ENCODE measurements at regions not wholly inside any gene's neighbourhood (a gene's known extent, or its start where the extent isn't known, plus 50 kb on each side); places are given as distances from the start of the nearest gene placed in this dataset.

DNA sequence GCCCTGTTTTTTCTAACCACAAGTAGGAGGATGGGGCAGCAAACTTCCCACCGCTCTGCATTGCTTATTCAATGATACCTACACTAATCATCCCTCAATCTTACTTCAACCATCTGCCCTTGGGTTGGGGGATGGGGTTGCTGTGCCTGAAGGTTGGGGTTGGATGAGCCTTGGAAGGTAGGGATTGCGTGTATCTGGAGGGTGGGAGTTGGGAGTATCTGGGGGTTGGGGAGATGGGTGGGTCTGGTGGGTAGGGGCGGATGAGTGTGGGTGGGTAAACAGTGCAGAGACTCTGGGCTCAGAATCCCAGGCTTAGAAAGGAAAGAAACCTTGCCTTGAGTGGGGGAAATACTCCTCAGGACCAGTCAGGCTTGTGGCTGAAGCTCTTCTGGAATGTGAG is 467.4 kb downstream of the DIRAS2 start (continued):
- TF ChIP-seq, protein P1, sequence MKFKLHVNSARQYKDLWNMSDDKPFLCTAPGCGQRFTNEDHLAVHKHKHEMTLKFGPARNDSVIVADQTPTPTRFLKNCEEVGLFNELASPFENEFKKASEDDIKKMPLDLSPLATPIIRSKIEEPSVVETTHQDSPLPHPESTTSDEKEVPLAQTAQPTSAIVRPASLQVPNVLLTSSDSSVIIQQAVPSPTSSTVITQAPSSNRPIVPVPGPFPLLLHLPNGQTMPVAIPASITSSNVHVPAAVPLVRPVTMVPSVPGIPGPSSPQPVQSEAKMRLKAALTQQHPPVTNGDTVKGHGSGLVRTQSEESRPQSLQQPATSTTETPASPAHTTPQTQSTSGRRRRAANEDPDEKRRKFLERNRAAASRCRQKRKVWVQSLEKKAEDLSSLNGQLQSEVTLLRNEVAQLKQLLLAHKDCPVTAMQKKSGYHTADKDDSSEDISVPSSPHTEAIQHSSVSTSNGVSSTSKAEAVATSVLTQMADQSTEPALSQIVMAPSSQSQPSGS (IDR thresholded peaks at IDR 0.05; ENCODE audit: low read length) = no peak
- TF ChIP-seq, protein P2, sequence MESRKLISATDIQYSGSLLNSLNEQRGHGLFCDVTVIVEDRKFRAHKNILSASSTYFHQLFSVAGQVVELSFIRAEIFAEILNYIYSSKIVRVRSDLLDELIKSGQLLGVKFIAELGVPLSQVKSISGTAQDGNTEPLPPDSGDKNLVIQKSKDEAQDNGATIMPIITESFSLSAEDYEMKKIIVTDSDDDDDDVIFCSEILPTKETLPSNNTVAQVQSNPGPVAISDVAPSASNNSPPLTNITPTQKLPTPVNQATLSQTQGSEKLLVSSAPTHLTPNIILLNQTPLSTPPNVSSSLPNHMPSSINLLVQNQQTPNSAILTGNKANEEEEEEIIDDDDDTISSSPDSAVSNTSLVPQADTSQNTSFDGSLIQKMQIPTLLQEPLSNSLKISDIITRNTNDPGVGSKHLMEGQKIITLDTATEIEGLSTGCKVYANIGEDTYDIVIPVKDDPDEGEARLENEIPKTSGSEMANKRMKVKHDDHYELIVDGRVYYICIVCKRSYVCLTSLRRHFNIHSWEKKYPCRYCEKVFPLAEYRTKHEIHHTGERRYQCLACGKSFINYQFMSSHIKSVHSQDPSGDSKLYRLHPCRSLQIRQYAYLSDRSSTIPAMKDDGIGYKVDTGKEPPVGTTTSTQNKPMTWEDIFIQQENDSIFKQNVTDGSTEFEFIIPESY (IDR thresholded peaks at IDR 0.05) = no peak
- TF ChIP-seq CREB1 (IDR thresholded peaks at IDR 0.05; ENCODE audit: low read depth) = no peak

DNA sequence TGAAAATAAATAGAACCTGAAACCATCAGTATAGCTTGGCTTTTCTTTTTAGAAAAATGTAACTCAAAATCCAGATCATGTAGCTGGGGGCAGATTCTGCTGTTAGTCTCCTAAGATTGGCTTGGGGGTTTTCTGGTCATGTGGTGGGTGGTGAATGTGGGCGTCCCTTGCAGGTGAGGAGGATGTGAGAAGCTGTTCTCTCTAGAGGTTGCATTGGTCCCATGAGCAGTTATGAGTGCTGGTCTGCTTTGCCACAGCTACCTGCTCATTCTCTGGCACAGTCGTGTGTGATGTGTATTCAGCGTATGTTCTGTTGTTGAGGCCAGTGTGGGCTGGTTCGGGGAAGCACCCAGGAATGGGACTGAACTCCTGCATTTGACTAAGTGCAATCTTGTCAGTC is 466.8 kb downstream of the DIRAS2 start:
- intact Hi-C loops (cut with micrococcal nuclease; ENCODE audit: unreplicated experiment) (no loop called here), in situ Hi-C loops (cut with MboI) (no loop called here)
- 8% methylated on average over 4 of the region's 4 CpGs for WGBS (ENCODE audit: insufficient coverage, insufficient replicate concordance, low lambda C conversion rate, missing lambda C conversion rate)
- ChIA-PET CTCF (interaction anchor here (1.5 kb wide), 1 partner anchor 14 kb away, joined by 4 read pairs; no protein-coding TSS in a partner anchor), SMC1A (ENCODE audit: uncharacterized antibody, unreplicated experiment) (no interaction called here), POLR2A (no interaction called here), RAD21 (ENCODE audit: unreplicated experiment) (no interaction called here)
- FAIRE-seq = no peak
- H3K36me3 ChIP-seq (ENCODE audit: control insufficient read depth in 2 of 2, insufficient read depth in 2 of 2, low read length in 1 of 2) = no peaks in the 10 kb centered on the region
- H3K27me3 ChIP-seq (replicated peaks in 1 of 2; ENCODE audit: control insufficient read depth in 2 of 2, insufficient read depth in 2 of 2, low read length in 1 of 2) = no peaks in the 10 kb centered on the region
- H4K20me1 ChIP-seq (ENCODE audit: control insufficient read depth, insufficient read depth) = no peaks in the 10 kb centered on the region
- no peak for ATAC-seq
- no peak overlapping the region for H3K9ac ChIP-seq (ENCODE audit: control insufficient read depth, insufficient read depth, low read length)
- no peak overlapping the region for H3K4me3 ChIP-seq
- H2AFZ ChIP-seq (ENCODE audit: control insufficient read depth, low read depth, low read length) = no peak overlapping the region
- no peaks in the 10 kb centered on the region; the same call in 2 of the 3 replicates for H3K9me3 ChIP-seq (replicated peaks; ENCODE audit: control insufficient read depth, insufficient read depth, low read length)
- no peak overlapping the region for H3K4me2 ChIP-seq (ENCODE audit: control insufficient read depth, insufficient read depth)
- H3K27ac ChIP-seq (ENCODE audit: control insufficient read depth, insufficient read depth) = no peak overlapping the region
- H3K79me2 ChIP-seq (ENCODE audit: control insufficient read depth, insufficient read depth, low read length) = no peaks in the 10 kb centered on the region
- no peaks in the 10 kb centered on the region for H3K4me1 ChIP-seq (ENCODE audit: control insufficient read depth, insufficient read depth, low read length)
- no peak for DNase-seq (ENCODE audit: low read depth, low spot score)
- BruUV-seq (replicated peaks) = no TSS peak
- TF ChIP-seq SREBF2 (IDR thresholded peaks at IDR 0.05; ENCODE audit: low read length) = no peak
- no peak for TF ChIP-seq EGR1 (IDR thresholded peaks at IDR 0.05; ENCODE audit: borderline replicate concordance in 1 of 2, low read depth in 2 of 2, low read length in 2 of 2)
- no peak for TF ChIP-seq SMAD1 (IDR thresholded peaks at IDR 0.05; ENCODE audit: low read depth, partially characterized antibody)
- no peak for TF ChIP-seq POU2F2 (IDR thresholded peaks at IDR 0.05; ENCODE audit: borderline replicate concordance, low read depth, low read length)
- TF ChIP-seq TCF12 (IDR thresholded peaks at IDR 0.05; ENCODE audit: low read depth, low read length) = no peak
- TF ChIP-seq TCF3 (IDR thresholded peaks at IDR 0.05; ENCODE audit: borderline replicate concordance, insufficient read depth, low read depth, low read length) = no peak
- no peak for TF ChIP-seq YY1 (IDR thresholded peaks at IDR 0.05; ENCODE audit: low read depth, low read length)
- TF ChIP-seq NRF1 (conservative IDR thresholded peaks at IDR 0.05; ENCODE audit: low read depth, low read length) = no peak
- TF ChIP-seq EP300 (IDR thresholded peaks at IDR 0.05; ENCODE audit: borderline replicate concordance in 1 of 2, control insufficient read depth in 1 of 2, low read depth in 2 of 2, low read length in 2 of 2) = no peak
- TF ChIP-seq, protein P3, sequence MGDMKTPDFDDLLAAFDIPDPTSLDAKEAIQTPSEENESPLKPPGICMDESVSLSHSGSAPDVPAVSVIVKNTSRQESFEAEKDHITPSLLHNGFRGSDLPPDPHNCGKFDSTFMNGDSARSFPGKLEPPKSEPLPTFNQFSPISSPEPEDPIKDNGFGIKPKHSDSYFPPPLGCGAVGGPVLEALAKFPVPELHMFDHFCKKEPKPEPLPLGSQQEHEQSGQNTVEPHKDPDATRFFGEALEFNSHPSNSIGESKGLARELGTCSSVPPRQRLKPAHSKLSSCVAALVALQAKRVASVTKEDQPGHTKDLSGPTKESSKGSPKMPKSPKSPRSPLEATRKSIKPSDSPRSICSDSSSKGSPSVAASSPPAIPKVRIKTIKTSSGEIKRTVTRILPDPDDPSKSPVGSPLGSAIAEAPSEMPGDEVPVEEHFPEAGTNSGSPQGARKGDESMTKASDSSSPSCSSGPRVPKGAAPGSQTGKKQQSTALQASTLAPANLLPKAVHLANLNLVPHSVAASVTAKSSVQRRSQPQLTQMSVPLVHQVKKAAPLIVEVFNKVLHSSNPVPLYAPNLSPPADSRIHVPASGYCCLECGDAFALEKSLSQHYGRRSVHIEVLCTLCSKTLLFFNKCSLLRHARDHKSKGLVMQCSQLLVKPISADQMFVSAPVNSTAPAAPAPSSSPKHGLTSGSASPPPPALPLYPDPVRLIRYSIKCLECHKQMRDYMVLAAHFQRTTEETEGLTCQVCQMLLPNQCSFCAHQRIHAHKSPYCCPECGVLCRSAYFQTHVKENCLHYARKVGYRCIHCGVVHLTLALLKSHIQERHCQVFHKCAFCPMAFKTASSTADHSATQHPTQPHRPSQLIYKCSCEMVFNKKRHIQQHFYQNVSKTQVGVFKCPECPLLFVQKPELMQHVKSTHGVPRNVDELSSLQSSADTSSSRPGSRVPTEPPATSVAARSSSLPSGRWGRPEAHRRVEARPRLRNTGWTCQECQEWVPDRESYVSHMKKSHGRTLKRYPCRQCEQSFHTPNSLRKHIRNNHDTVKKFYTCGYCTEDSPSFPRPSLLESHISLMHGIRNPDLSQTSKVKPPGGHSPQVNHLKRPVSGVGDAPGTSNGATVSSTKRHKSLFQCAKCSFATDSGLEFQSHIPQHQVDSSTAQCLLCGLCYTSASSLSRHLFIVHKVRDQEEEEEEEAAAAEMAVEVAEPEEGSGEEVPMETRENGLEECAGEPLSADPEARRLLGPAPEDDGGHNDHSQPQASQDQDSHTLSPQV (IDR thresholded peaks at IDR 0.05) = no peak
- TF ChIP-seq IKZF1 (conservative IDR thresholded peaks at IDR 0.05) = no peak
- no peak for TF ChIP-seq MXI1 (IDR thresholded peaks at IDR 0.05; ENCODE audit: low read depth, low read length)
- no peak for TF ChIP-seq CHD1 (IDR thresholded peaks at IDR 0.05; ENCODE audit: low read depth, low read length)
- no peak for TF ChIP-seq CBFB (IDR thresholded peaks at IDR 0.05; ENCODE audit: low read depth)
